GM10266 (cell line): ENCODE measurements at regions not wholly inside any gene's neighbourhood (a gene's known extent, or its start where the extent isn't known, plus 50 kb on each side); places are given as distances from the start of the nearest gene placed in this dataset.

Source experiments
- DNase-seq: peaks from one replicate; pipeline ENCODE4 v3.0.0; 2012; ENCODE audit errors: extremely low spot score
- CTCF ChIP-seq: IDR thresholded peaks from 2 replicates; pipeline ENCODE4 v1.5.1; 2012; ENCODE audit warnings: mild to moderate bottlenecking, low read depth; ENCODE audit not compliant: control insufficient read depth, insufficient read depth; ENCODE audit errors: missing control alignments

GRCh38 chr20:52019313-52019712 is 172.3 kb downstream of the ZFP64 start:
- no peak for DNase-seq
- no peak for TF ChIP-seq CTCF

- no peak for TF ChIP-seq CTCF
- no peak for DNase-seq
Observed at GRCh38 chr20:52017669-52018317, 173.8 kb downstream of the ZFP64 start.

GRCh38 chr20:52016022-52016421 is 175.6 kb downstream of the ZFP64 start:
- TF ChIP-seq CTCF = no peak
- no peak for DNase-seq

- DNase-seq = no peak
- TF ChIP-seq CTCF = no peak
Observed at GRCh38 chr20:52015155-52015554, 176.4 kb downstream of the ZFP64 start.

- no peak for TF ChIP-seq CTCF
- DNase-seq = no peak
Observed at GRCh38 chr20:52012079-52012478, 179.5 kb downstream of the ZFP64 start.

- DNase-seq = no peak
- TF ChIP-seq CTCF = no peak
Observed at GRCh38 chr20:52011093-52011492, 180.5 kb downstream of the ZFP64 start.

GRCh38 chr20:52010541-52010940 is 181.0 kb downstream of the ZFP64 start:
- no peak for TF ChIP-seq CTCF
- no peak for DNase-seq
